ENCODE measurements at regions not wholly inside any gene's neighbourhood (a gene's known extent, or its start where the extent isn't known, plus 50 kb on each side); places are given as distances from the start of the nearest gene placed in this dataset.

- TF ChIP-seq ZNF8 (CRISPR knock-in tag; IDR thresholded peaks at IDR 0.05) (no peak), ZNF70 (CRISPR knock-in tag; IDR thresholded peaks at IDR 0.05) (no peak), ARNTL (CRISPR knock-in tag; IDR thresholded peaks at IDR 0.05; ENCODE audit: borderline replicate concordance, low read depth) (no peak), RARB (CRISPR knock-in tag; IDR thresholded peaks at IDR 0.05) (no peak)
Measured at GRCh38 chr13:56134524-56134923, 1006.2 kb upstream of the PRR20A start.
